ENCODE measurements at regions not wholly inside any gene's neighbourhood (a gene's known extent, or its start where the extent isn't known, plus 50 kb on each side); places are given as distances from the start of the nearest gene placed in this dataset.

DNA sequence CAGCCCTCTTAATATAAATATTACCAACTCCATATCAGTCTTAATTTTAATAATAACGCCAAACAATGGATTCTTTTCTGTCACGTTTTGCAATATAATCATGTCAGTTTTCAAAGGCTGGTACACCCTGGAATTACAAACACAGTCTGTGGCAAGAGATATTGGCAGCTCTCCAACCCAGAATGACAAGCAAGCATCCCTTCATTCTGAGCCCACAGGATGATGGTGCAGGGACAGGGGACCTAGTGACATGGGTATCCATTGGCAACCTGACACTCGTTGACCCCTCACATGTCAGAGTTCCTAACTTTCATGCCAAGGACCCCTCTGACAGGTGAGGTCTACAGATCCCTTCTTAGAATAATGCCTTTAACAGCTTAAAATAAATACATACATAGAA lies 154.5 kb upstream of the TSC22D2 start:
- WGBS: 91% methylated on average over 3 of the region's 3 CpGs
- Histone ChIP-seq H3K9me3 (ENCODE audit: insufficient read depth, low read depth, low read length) (no peaks in the 10 kb centered on the region), H3K27me3 (ENCODE audit: insufficient read depth, low read length) (no peaks in the 10 kb centered on the region), H3K9ac (ENCODE audit: low read depth, low read length) (no peak overlapping the region), H3K4me1 (ENCODE audit: insufficient read depth, low read length) (peaks cover 34% of the 10 kb centered on the region), H3K4me3 (ENCODE audit: low read length) (no peak overlapping the region), H3K27ac (ENCODE audit: low read depth, low read length) (no peak overlapping the region), H3K36me3 (ENCODE audit: insufficient read depth, low read length) (no peaks in the 10 kb centered on the region)

DNA sequence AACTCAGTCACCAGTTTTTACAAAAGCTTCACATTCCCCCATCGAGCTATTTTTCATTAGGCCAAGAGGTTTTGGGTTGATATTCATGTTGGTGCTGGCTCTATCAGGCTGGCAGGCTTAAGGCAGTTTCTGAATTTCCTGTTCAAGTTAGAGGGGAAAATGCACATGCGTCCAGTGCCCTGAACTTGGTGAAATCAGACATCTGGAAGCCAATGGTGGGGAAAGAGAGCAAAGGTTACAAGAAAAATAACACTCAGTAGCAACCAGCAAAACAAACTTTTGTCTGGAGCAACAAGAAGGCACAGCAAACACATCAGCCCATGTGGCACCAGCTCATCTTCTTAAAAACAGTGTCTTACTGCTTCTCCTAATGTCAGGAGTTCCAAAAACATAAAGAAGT lies 155.6 kb upstream of the TSC22D2 start:
- Histone ChIP-seq H3K4me1 (ENCODE audit: insufficient read depth, low read length) (peaks cover 39% of the 10 kb centered on the region), H3K27ac (ENCODE audit: low read depth, low read length) (no peak overlapping the region), H3K9me3 (ENCODE audit: insufficient read depth, low read depth, low read length) (no peaks in the 10 kb centered on the region), H3K36me3 (ENCODE audit: insufficient read depth, low read length) (no peaks in the 10 kb centered on the region), H3K27me3 (ENCODE audit: insufficient read depth, low read length) (no peaks in the 10 kb centered on the region), H3K4me3 (ENCODE audit: low read length) (no peak overlapping the region), H3K9ac (ENCODE audit: low read depth, low read length) (no peak overlapping the region)
- 94% methylated on average over 2 of the region's 2 CpGs for WGBS

DNA sequence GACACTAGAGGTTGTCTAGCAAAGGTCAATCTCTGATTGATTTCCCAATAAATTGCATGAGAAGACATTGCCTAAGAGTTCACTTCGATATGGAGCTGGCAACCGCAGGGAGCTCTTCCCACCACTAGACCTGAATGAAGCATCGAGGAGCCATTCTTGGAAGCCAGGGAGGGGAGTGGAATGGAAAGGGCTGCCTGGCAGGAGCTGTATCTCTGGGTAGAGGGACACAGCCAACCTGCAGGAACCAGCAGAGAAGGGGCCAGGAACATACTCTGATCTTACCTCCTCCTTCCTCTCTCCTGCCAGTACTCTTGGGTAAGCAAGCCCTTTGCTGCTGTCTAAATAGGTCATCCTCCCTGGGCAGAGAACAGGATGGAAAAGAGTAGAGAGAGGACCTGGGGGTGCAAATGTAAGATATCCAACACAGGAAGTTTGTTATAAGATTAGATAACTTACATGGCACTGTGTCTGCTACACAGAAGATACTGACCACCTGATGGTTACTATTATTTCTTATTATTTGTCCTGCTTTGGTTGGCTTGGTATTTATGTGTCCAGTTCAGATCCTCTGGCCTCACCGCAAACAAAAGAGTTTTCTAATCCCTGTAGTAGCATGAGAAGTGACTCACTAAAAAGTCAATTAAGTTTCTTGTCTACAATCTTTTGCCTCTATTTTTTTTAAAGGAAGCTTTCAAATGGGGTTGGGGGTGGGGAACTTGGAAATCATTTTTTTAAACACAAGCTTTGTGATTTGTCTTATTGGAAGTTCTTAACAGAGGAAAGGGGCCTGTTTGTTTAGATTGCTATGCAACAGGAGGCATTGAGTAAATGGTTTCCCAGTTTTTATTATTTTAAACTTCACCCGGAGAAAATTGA lies 156.7 kb upstream of the TSC22D2 start:
- Histone ChIP-seq H3K4me1 (ENCODE audit: insufficient read depth, low read length) (peaks cover 39% of the 10 kb centered on the region), H3K9ac (ENCODE audit: low read depth, low read length) (no peak overlapping the region), H3K27me3 (ENCODE audit: insufficient read depth, low read length) (no peaks in the 10 kb centered on the region), H3K27ac (ENCODE audit: low read depth, low read length) (no peak overlapping the region), H3K4me3 (ENCODE audit: low read length) (no peak overlapping the region), H3K36me3 (ENCODE audit: insufficient read depth, low read length) (no peaks in the 10 kb centered on the region), H3K9me3 (ENCODE audit: insufficient read depth, low read depth, low read length) (no peaks in the 10 kb centered on the region)
- 93% methylated on average over 5 of the region's 5 CpGs for WGBS

DNA sequence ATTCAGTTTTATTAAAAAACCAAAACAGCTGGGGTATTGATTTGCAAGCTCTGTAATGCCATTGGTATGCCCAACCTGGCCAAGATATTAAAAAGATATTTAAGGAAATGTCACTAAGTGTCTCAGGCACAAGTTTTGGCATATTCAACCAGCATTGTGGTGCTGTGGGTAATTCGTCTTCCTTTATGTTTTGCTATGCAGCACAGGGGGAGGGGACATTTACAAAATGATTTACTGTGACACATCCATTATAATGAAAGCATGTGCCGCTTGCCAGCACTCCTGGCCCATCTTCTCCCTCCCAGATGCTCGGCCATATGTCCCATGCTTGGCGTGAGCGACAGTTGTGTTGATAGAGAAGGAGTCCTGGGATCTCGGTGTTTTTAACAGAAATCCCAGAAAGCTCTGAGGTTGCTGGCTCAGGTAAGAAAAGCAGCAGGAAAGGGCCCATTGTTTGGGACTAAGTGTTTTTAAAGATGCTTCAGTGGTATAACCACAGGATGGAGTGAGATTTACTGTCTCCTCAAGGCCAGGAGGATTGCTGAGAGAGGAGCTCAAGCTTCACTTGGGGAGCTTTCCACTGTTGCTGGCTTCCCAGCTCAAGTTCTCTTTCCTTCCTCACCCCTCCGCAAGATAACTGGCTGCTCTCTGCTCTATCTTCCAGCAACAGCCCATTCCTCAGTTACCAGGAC lies 158.2 kb upstream of the TSC22D2 start:
- WGBS: 87% methylated on average over 7 of the region's 7 CpGs
- peaks cover 35% of the 10 kb centered on the region for H3K4me1 ChIP-seq (ENCODE audit: insufficient read depth, low read length)
- no peak overlapping the region for H3K27ac ChIP-seq (ENCODE audit: low read depth, low read length)
- H3K9ac ChIP-seq (ENCODE audit: low read depth, low read length): no peak overlapping the region
- no peaks in the 10 kb centered on the region for H3K27me3 ChIP-seq (ENCODE audit: insufficient read depth, low read length)
- H3K9me3 ChIP-seq (ENCODE audit: insufficient read depth, low read depth, low read length): no peaks in the 10 kb centered on the region
- no peak overlapping the region for H3K4me3 ChIP-seq (ENCODE audit: low read length)
- no peaks in the 10 kb centered on the region for H3K36me3 ChIP-seq (ENCODE audit: insufficient read depth, low read length)

DNA sequence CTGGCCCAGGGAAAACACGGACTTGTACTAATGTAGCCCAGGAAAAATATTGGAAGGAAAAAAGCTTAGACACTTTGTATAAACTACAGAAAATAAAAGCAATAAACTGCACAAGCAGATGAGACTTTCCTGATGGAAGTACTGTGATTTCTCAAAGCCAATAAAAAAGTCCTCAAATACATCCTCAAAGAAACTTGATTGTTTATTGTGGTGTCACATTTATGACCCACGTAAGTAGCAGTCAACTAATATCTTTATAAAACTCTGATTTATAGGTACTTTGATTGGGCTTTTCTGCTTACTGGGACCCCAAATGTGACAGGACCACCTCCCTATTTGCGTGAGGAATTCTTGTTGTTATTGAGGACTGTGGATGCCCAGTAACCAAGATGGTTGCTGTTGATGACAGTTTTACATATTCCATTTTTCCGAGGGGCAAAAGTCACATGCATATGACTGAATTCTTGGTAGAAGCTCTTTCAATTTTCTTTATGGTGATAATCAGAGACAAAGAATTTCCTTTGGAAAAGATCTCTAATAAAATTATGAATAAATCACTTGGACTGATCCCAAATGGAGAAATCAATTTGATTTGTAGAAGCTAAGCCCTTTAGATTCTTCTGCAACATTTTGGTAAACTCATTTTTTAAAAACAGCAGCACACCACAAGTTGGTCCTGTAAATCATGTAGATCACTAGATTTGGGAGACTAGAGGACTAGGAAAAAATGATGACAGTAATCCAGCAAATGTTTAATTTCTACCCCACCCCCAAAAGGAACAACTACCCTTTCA lies 159.0 kb upstream of the TSC22D2 start:
- H3K9ac ChIP-seq (ENCODE audit: low read depth, low read length): no peak overlapping the region
- no peaks in the 10 kb centered on the region for H3K36me3 ChIP-seq (ENCODE audit: insufficient read depth, low read length)
- H3K27me3 ChIP-seq (ENCODE audit: insufficient read depth, low read length): no peaks in the 10 kb centered on the region
- H3K27ac ChIP-seq (ENCODE audit: low read depth, low read length): no peak overlapping the region
- 76% methylated on average over 3 of the region's 4 CpGs for WGBS
- peaks cover 35% of the 10 kb centered on the region for H3K4me1 ChIP-seq (ENCODE audit: insufficient read depth, low read length)
- H3K4me3 ChIP-seq (ENCODE audit: low read length): no peak overlapping the region
- H3K9me3 ChIP-seq (ENCODE audit: insufficient read depth, low read depth, low read length): no peaks in the 10 kb centered on the region

DNA sequence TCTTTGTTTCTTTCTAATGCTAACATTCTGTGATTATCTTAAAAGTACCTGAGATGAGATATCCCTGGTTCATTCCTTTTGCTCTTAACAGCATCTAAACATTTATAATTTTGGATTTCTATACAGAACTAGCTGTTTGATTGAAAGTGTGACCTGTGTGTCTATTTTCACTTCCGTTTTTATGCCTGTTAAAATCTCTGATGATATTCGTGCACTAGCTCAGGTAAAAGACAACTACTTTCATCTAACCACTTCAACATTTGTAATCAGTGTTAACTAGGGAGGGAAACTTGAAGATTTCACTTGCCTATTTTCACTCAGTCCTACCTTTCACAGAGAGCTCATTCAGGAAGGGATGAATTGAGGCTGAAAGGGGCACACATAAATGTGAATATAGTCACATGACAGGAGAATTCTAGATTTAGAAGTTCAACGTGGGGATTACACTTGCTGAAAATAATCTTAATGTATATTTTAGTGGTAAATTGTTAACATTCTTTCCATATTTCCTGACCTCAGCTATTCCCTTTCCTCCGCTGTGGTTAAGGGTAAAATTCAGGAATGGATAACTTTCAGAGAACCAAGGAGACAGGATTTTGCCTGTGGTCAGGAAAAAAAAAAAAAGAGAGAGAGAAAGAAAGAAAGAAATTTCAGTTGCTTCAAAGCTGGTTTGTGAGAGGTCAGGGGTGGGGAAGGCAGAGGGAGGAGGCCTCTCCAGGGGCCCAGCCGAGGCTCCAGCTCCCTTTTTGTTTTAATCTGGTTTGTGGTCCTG lies 159.8 kb upstream of the TSC22D2 start:
- H3K9ac ChIP-seq (ENCODE audit: low read depth, low read length): no peak overlapping the region
- H3K4me3 ChIP-seq (ENCODE audit: low read length): no peak overlapping the region
- H3K27me3 ChIP-seq (ENCODE audit: insufficient read depth, low read length): no peaks in the 10 kb centered on the region
- no peaks in the 10 kb centered on the region for H3K9me3 ChIP-seq (ENCODE audit: insufficient read depth, low read depth, low read length)
- 60% methylated on average over 4 of the region's 5 CpGs for WGBS
- H3K27ac ChIP-seq (ENCODE audit: low read depth, low read length): no peak overlapping the region
- peaks cover 35% of the 10 kb centered on the region for H3K4me1 ChIP-seq (ENCODE audit: insufficient read depth, low read length)
- no peaks in the 10 kb centered on the region for H3K36me3 ChIP-seq (ENCODE audit: insufficient read depth, low read length)

DNA sequence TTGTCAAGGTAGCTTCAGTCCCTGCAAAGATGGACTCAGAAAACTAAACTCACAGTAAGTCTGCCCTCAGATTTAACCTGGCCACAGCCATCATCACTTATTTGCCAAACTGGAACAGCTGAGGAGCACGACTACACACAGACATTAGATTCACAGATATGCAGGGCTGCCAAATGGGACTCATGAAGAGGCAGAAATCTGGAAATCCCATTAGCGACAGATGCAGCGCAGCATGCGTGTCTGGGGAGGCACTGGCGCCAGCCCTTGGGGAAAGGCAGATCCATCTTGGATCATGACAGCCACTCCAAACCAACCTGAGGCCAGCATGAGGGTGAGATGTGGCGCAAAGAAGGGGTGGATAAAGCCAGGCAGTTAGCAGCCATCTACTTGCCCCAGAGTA lies 160.7 kb upstream of the TSC22D2 start:
- H3K9ac ChIP-seq (ENCODE audit: low read depth, low read length): no peak overlapping the region
- no peak overlapping the region for H3K27ac ChIP-seq (ENCODE audit: low read depth, low read length)
- no peak overlapping the region for H3K4me3 ChIP-seq (ENCODE audit: low read length)
- no peaks in the 10 kb centered on the region for H3K27me3 ChIP-seq (ENCODE audit: insufficient read depth, low read length)
- peaks cover 40% of the 10 kb centered on the region for H3K4me1 ChIP-seq (ENCODE audit: insufficient read depth, low read length)
- no peaks in the 10 kb centered on the region for H3K36me3 ChIP-seq (ENCODE audit: insufficient read depth, low read length)
- 98% methylated on average over 6 of the region's 6 CpGs for WGBS
- H3K9me3 ChIP-seq (ENCODE audit: insufficient read depth, low read depth, low read length): no peaks in the 10 kb centered on the region

DNA sequence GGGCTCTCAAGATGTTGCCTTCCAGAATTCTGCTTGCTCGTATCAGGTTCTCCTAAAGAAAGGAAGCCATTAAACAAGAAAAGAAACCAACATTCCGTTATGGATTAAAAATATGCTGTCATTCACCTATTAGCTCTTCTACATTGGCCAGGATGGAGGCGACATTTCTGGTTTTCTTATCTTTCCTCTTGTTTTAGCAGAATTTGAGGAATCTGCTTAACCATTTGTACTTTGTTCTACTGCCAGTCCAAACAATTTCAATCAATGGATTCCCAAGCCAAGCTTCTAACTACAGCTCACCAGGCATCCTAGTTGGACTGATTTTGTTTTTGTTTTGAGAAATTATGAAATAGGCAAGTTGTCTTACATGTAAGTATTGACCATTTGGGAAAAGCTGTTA lies 164.6 kb upstream of the TSC22D2 start:
- Histone ChIP-seq H3K27ac (ENCODE audit: low read depth, low read length) (no peak overlapping the region), H3K4me1 (ENCODE audit: insufficient read depth, low read length) (peaks cover 28% of the 10 kb centered on the region), H3K36me3 (ENCODE audit: insufficient read depth, low read length) (no peaks in the 10 kb centered on the region), H3K9me3 (ENCODE audit: insufficient read depth, low read depth, low read length) (no peaks in the 10 kb centered on the region), H3K27me3 (ENCODE audit: insufficient read depth, low read length) (no peaks in the 10 kb centered on the region), H3K9ac (ENCODE audit: low read depth, low read length) (no peak overlapping the region), H3K4me3 (ENCODE audit: low read length) (no peak overlapping the region)
- WGBS: 94% methylated on average over 3 of the region's 3 CpGs

DNA sequence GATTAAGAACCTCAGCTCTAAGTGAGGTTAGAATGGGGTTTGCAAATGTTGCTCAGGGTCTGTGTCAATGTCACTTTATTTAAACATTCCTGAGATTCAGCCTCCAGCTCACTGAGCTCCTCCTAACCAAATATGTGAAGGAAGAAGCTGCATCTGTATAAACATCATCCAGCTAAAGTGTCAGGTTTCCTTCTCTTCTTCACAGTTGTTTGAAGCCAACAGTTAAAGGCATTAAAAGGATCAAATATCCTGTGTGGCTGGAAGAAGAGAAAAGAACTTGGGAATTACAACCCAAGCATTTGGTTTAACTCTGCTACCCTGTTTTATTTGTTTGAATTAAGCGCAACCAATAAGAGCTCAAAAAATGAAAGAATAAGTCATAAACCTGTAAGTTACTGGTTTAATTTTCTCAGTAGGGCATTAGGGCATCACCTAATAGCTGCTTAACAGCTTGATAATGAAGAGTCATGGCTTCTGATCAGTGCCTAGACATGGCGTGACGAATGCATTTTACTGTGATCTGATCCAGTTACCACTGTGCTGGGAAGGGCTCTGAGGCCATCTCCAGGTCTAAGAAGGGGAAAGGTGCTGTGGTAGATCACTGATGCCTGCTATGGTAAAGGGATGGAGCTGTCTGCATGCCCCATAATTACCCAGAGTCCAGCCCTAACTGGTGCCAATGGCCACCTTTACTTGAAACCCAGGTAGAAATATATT lies 165.7 kb upstream of the TSC22D2 start:
- H3K9me3 ChIP-seq (ENCODE audit: insufficient read depth, low read depth, low read length): no peaks in the 10 kb centered on the region
- H3K27me3 ChIP-seq (ENCODE audit: insufficient read depth, low read length): no peaks in the 10 kb centered on the region
- H3K36me3 ChIP-seq (ENCODE audit: insufficient read depth, low read length): no peaks in the 10 kb centered on the region
- no peak overlapping the region for H3K4me3 ChIP-seq (ENCODE audit: low read length)
- peaks cover 25% of the 10 kb centered on the region for H3K4me1 ChIP-seq (ENCODE audit: insufficient read depth, low read length)
- no peak overlapping the region for H3K9ac ChIP-seq (ENCODE audit: low read depth, low read length)
- H3K27ac ChIP-seq (ENCODE audit: low read depth, low read length): peak overlapping the region; percentile 15; the same call in 1 of the 2 replicates
- WGBS: 92% methylated on average over 3 of the region's 3 CpGs

DNA sequence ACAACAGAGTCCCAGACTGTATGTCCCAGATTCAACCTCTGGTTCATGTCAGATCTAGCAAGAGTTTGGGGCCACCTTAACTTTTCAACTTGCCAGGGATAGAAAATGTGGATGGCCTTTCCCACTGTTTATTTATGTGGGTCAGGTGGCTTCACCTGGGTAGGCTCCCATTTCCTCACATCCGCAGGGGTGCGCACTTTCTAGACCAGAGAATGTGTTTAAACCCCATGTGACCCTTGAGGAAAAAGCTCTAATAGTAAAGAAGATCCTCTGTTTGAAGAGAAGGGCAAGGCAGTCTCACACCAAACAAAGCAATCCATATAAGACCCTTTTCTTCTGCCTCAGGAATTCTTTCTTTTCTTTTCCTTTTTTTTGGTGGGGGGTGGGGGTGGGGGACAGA lies 167.2 kb upstream of the TSC22D2 start:
- no peak overlapping the region for H3K9ac ChIP-seq (ENCODE audit: low read depth, low read length)
- no peaks in the 10 kb centered on the region for H3K27me3 ChIP-seq (ENCODE audit: insufficient read depth, low read length)
- no peak overlapping the region for H3K4me3 ChIP-seq (ENCODE audit: low read length)
- H3K9me3 ChIP-seq (ENCODE audit: insufficient read depth, low read depth, low read length): no peaks in the 10 kb centered on the region
- H3K4me1 ChIP-seq (ENCODE audit: insufficient read depth, low read length): peaks cover 25% of the 10 kb centered on the region
- 66% methylated on average over 2 of the region's 2 CpGs for WGBS
- H3K27ac ChIP-seq (ENCODE audit: low read depth, low read length): no peak overlapping the region
- no peaks in the 10 kb centered on the region for H3K36me3 ChIP-seq (ENCODE audit: insufficient read depth, low read length)

All from HUES64 (cell line).